HUES6 (cell line): ENCODE measurements at regions not wholly inside any gene's neighbourhood (a gene's known extent, or its start where the extent isn't known, plus 50 kb on each side); places are given as distances from the start of the nearest gene placed in this dataset.
"Not testable (repeated sequence)": the region's sequence is repeated elsewhere in the genome, so short reads cannot be mapped to it uniquely, and the experiment has no call there.

Source experiments
- H3K27ac ChIP-seq: 2 replicates; pipeline ENCODE4 v1.7.0; 2013; ENCODE audit warnings: low read depth, mild to moderate bottlenecking, low read length, inconsistent platforms
- H3K27me3 ChIP-seq: 2 replicates; pipeline ENCODE4 v1.6.1; 2013; ENCODE audit warnings: low read length; ENCODE audit not compliant: control insufficient read depth, insufficient read depth
- H3K36me3 ChIP-seq: 2 replicates; pipeline ENCODE4 v1.6.1; 2013; ENCODE audit warnings: low read length; ENCODE audit not compliant: control insufficient read depth, insufficient read depth
- H3K4me1 ChIP-seq: 2 replicates; pipeline ENCODE4 v1.6.1; 2013; ENCODE audit warnings: low read length; ENCODE audit not compliant: control insufficient read depth, insufficient read depth
- H3K4me3 ChIP-seq: 2 replicates; pipeline ENCODE4 v1.5.1; 2013; ENCODE audit warnings: low read depth, low read length
- H3K9ac ChIP-seq: one replicate; pipeline ENCODE4 v1.6.1; 2013; ENCODE audit warnings: mild to moderate bottlenecking, low read length
- H3K9me3 ChIP-seq: 2 replicates; pipeline ENCODE4 v1.6.1; 2013; ENCODE audit warnings: low read depth, low read length; ENCODE audit not compliant: control insufficient read depth, insufficient read depth

- Histone ChIP-seq H3K9me3 (peaks cover 6% of the 10 kb centered on the region; the same call in 1 of the 2 replicates), H3K36me3 (no peaks in the 10 kb centered on the region), H3K4me3 (no peak overlapping the region), H3K4me1 (peaks cover 2% of the 10 kb centered on the region; the same call in 1 of the 2 replicates), H3K9ac (no peak overlapping the region), H3K27me3 (no peaks in the 10 kb centered on the region), H3K27ac (no peak overlapping the region)
Observed at GRCh38 chr2:190742431-190742830, 93.5 kb downstream of the NAB1 start.

- Histone ChIP-seq H3K9ac (no peak overlapping the region), H3K9me3 (peaks cover 6% of the 10 kb centered on the region; the same call in 1 of the 2 replicates), H3K27me3 (no peaks in the 10 kb centered on the region), H3K36me3 (no peaks in the 10 kb centered on the region), H3K27ac (no peak overlapping the region), H3K4me1 (peaks cover 2% of the 10 kb centered on the region; the same call in 1 of the 2 replicates), H3K4me3 (no peak overlapping the region)
Observed at GRCh38 chr2:190744041-190744440, 95.2 kb downstream of the NAB1 start.

- Histone ChIP-seq H3K36me3 (no peaks in the 10 kb centered on the region), H3K4me3 (no peak overlapping the region), H3K9me3 (peaks cover 6% of the 10 kb centered on the region; the same call in 1 of the 2 replicates), H3K27me3 (no peaks in the 10 kb centered on the region), H3K9ac (no peak overlapping the region), H3K4me1 (peaks cover 2% of the 10 kb centered on the region; the same call in 1 of the 2 replicates), H3K27ac (no peak overlapping the region)
Observed at GRCh38 chr2:190746971-190747761, 98.3 kb downstream of the NAB1 start.

DNA sequence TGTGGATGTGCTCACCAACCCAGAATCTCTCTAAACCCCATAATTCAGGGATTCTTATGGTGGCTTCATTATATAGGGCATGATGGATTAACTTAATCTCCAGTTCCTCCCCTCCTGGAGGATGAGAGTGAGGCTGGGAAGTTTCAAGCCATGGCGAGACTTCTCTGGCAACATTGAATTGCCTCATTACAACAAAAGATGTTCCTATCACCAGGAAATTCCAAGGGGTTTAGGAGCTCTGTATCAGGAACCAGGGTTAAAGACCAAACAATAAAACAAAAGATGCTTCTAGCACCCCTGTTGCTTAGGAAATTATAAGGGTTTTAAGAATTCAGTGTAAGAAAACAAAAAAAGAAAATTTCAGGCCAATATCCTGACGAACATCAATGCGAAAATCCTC lies 100.1 kb downstream of the NAB1 start:
- Histone ChIP-seq H3K9me3 (no peaks in the 10 kb centered on the region), H3K27me3 (no peaks in the 10 kb centered on the region), H3K4me3 (no peak overlapping the region), H3K9ac (no peak overlapping the region), H3K4me1 (peaks cover 2% of the 10 kb centered on the region; the same call in 1 of the 2 replicates), H3K36me3 (no peaks in the 10 kb centered on the region), H3K27ac (no peak overlapping the region)

DNA sequence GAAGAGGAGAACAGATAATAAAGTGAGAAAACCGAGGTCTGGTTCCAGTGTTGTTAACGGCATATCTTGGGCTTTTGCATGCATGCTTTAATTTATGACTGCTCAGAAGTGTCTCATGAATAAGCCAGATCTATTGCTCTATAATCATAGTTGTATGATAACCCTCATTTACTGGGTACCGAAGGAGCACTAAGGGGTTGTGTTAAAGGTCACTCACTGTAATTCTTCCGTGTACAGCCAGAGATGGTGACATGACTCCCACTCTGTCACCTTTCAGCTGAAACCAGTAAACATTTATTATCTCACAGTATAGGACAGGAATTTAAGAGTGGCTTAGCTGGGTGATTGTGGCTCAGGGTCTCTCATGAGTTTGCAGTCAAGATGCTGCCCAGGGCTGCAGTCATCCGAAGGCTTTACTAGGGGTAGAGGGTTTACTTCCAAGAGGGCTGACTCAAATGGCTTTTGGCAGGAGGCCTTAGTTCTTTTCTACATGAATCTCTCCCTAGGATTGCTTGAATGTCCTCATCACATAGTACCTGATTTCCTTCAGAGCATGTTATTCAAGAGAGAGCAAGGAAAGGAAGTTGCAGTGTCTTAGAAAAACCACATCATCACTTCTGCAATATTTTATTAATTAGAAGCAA lies 107.0 kb downstream of the NAB1 start:
- Histone ChIP-seq H3K9ac (no peak overlapping the region), H3K27me3 (no peaks in the 10 kb centered on the region), H3K9me3 (no peaks in the 10 kb centered on the region), H3K4me3 (no peak overlapping the region), H3K27ac (no peak overlapping the region), H3K36me3 (no peaks in the 10 kb centered on the region), H3K4me1 (no peaks in the 10 kb centered on the region; the same call in 1 of the 2 replicates)

DNA sequence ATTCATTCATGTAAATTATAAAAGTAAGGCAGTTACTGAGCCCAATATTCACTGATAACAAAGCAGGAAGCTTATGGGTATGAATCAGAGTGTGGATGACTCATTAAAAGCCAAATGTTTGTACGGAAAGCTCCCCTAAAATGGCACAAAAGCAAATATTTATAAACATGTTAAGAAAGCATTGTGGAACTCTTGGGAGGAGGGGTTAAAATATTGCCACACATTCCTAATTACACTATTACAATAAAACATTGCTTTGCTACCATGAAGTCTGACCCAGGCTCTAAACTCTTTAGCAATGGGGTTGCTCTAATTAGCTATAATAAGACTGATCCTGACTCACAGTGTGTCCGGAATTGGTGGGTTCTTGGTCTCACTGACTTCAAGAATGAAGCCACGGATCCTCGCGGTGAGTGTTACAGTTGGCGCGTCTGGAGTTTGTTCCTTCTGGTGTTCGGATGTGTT lies 110.9 kb downstream of the NAB1 start:
- Histone ChIP-seq H3K4me3 (no peak overlapping the region), H3K4me1 (no peaks in the 10 kb centered on the region; the same call in 1 of the 2 replicates), H3K9ac (no peak overlapping the region), H3K36me3 (no peaks in the 10 kb centered on the region), H3K27ac (no peak overlapping the region), H3K9me3 (no peaks in the 10 kb centered on the region), H3K27me3 (no peaks in the 10 kb centered on the region)

GRCh38 chr2:190760353-190761150 lies 111.7 kb downstream of the NAB1 start:
- H3K27ac ChIP-seq, H3K27me3 ChIP-seq, H3K9me3 ChIP-seq, H3K9ac ChIP-seq, H3K4me3 ChIP-seq, H3K36me3 ChIP-seq, H3K4me1 ChIP-seq: not testable (repeated sequence)

GRCh38 chr2:190761216-190761615 lies 112.3 kb downstream of the NAB1 start:
- H3K4me3 ChIP-seq, H3K36me3 ChIP-seq, H3K4me1 ChIP-seq, H3K9me3 ChIP-seq, H3K27me3 ChIP-seq, H3K27ac ChIP-seq, H3K9ac ChIP-seq: not testable (repeated sequence)

- Histone ChIP-seq H3K4me3 (no peak overlapping the region), H3K9me3 (no peaks in the 10 kb centered on the region), H3K36me3 (no peaks in the 10 kb centered on the region), H3K9ac (no peak overlapping the region), H3K4me1 (no peaks in the 10 kb centered on the region), H3K27ac (no peak overlapping the region), H3K27me3 (no peaks in the 10 kb centered on the region)
Observed at GRCh38 chr2:190762566-190762965, 113.7 kb downstream of the NAB1 start.

DNA sequence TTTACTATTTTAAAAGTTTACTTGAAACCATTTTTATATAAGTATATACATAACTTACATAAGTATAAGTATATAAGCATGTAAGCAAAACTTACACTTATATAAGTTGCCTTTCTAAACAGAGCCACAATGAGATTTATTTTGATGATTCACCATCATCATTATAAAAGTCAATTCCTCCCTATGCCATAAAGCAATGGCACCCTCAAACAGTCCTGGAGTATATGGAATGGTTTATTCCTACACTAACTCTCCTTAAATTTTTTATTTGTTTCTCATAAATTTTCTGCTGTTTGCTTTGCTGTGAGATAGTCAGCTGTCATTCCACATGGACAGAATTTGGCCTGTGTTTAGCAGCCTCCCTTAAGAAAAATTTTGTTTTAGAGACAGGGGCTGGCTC lies 114.2 kb downstream of the NAB1 start:
- Histone ChIP-seq H3K27me3 (no peaks in the 10 kb centered on the region), H3K9ac (no peak overlapping the region), H3K9me3 (no peaks in the 10 kb centered on the region), H3K27ac (no peak overlapping the region), H3K4me3 (no peak overlapping the region), H3K4me1 (no peaks in the 10 kb centered on the region), H3K36me3 (no peaks in the 10 kb centered on the region)
